Germinal center (tissue), 1 donor: ENCODE measurements at regions not wholly inside any gene's neighbourhood (a gene's known extent, or its start where the extent isn't known, plus 50 kb on each side); places are given as distances from the start of the nearest gene placed in this dataset.
"Not testable (repeated sequence)": the region's sequence is repeated elsewhere in the genome, so short reads cannot be mapped to it uniquely, and the experiment has no call there.

Source experiments
- DNase-seq: peaks from one replicate; pipeline ENCODE4 v3.0.0; 2012; ENCODE audit warnings: mixed read lengths, low spot score

- no peak for DNase-seq
Observed at GRCh38 chr5:45062044-45062443, 253.3 kb downstream of the MRPS30 start.

GRCh38 chr5:45081082-45081481 lies 272.3 kb downstream of the MRPS30 start:
- DNase-seq, result no peak

GRCh38 chr5:45089870-45090269 lies 281.1 kb downstream of the MRPS30 start:
- DNase-seq, result no peak

- DNase-seq, result no peak
Observed at GRCh38 chr5:45093377-45093776, 284.6 kb downstream of the MRPS30 start.

- no peak for DNase-seq
Observed at GRCh38 chr5:45094876-45095440, 286.2 kb downstream of the MRPS30 start.

- DNase-seq, result no peak
Observed at GRCh38 chr5:45098483-45098882, 289.7 kb downstream of the MRPS30 start.

GRCh38 chr5:45101146-45101545 lies 292.4 kb downstream of the MRPS30 start:
- DNase-seq, result no peak

GRCh38 chr5:45105491-45105994 lies 296.8 kb downstream of the MRPS30 start:
- DNase-seq, result no peak

GRCh38 chr5:45109062-45109461 lies 300.3 kb downstream of the MRPS30 start:
- DNase-seq, result no peak

- no peak for DNase-seq
Observed at GRCh38 chr5:45109636-45110035, 300.9 kb downstream of the MRPS30 start.

- DNase-seq, result no peak
Observed at GRCh38 chr5:45110399-45110798, 301.7 kb downstream of the MRPS30 start.

- DNase-seq, result no peak
Observed at GRCh38 chr5:45113726-45114125, 305.0 kb downstream of the MRPS30 start.

- DNase-seq, result no peak
Observed at GRCh38 chr5:45132972-45133371, 324.2 kb downstream of the MRPS30 start.

- DNase-seq, result no peak
Observed at GRCh38 chr5:45162974-45163373, 354.2 kb downstream of the MRPS30 start.

- no peak for DNase-seq
Observed at GRCh38 chr5:45171563-45171962, 362.8 kb downstream of the MRPS30 start.

- not testable (repeated sequence) for DNase-seq
Observed at GRCh38 chr5:45172634-45173033, 363.9 kb downstream of the MRPS30 start.

- no peak for DNase-seq
Observed at GRCh38 chr5:45179686-45180085, 370.9 kb downstream of the MRPS30 start.

GRCh38 chr5:45189042-45189441 lies 380.3 kb downstream of the MRPS30 start:
- no peak for DNase-seq

- DNase-seq, result no peak
Observed at GRCh38 chr5:45189481-45189880, 380.7 kb downstream of the MRPS30 start.

GRCh38 chr5:45195026-45195425 lies 386.3 kb downstream of the MRPS30 start:
- no peak for DNase-seq
